ES-I3 (cell line): ENCODE measurements at regions not wholly inside any gene's neighbourhood (a gene's known extent, or its start where the extent isn't known, plus 50 kb on each side); places are given as distances from the start of the nearest gene placed in this dataset.
"Not testable (repeated sequence)": the region's sequence is repeated elsewhere in the genome, so short reads cannot be mapped to it uniquely, and the experiment has no call there.

ENCODE experiments used
- H3K36me3 ChIP-seq: 2 replicates; pipeline ENCODE4 v1.6.1; 2013; ENCODE audit warnings: mild to moderate bottlenecking, low read length, control low read depth, moderate library complexity; ENCODE audit not compliant: insufficient read depth
- H3K4me1 ChIP-seq: 2 replicates; pipeline ENCODE4 v1.6.1; 2013; ENCODE audit warnings: mild to moderate bottlenecking, control low read depth, low read length; ENCODE audit not compliant: insufficient read depth
- H3K9ac ChIP-seq: 2 replicates; pipeline ENCODE4 v1.6.1; 2013; ENCODE audit warnings: low read depth, mild to moderate bottlenecking, low read length, moderate library complexity
- H3K9me3 ChIP-seq: 2 replicates; pipeline ENCODE4 v1.6.1; 2013; ENCODE audit warnings: mild to moderate bottlenecking, low read length, moderate library complexity; ENCODE audit not compliant: control insufficient read depth, insufficient read depth

DNA sequence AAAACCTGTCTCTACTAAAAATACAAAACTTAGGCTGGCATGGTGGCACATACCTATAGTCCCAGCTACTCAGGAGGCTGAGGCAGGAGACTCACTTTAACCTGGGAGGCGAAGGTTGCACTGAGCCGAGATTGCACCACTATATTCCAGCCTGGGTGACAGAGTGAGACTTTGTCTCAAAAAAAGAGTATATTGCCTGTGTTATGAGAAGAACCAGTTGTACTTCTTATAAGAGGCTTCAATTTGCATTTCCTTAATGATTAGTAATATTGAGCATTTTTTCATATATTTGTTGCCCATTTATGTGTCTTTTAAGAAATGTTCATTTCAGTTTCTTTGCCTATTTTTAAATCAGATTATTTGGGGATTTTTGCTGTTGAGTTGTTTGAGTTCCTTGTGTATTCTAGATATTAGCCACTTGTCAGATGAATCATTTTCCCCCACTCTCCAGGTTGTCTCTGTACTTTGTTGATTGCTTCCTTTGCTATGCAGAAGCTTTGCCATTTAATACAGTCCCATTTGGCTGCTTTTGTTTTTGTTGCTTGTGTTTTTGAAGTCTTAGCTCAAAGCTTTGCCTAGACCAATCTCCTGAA is 75.8 kb upstream of the LRPPRC start:
- H3K36me3 ChIP-seq = no peaks in the 10 kb centered on the region
- H3K9ac ChIP-seq = no peak overlapping the region
- no peaks in the 10 kb centered on the region for H3K9me3 ChIP-seq
- H3K4me1 ChIP-seq = peaks cover 9% of the 10 kb centered on the region

DNA sequence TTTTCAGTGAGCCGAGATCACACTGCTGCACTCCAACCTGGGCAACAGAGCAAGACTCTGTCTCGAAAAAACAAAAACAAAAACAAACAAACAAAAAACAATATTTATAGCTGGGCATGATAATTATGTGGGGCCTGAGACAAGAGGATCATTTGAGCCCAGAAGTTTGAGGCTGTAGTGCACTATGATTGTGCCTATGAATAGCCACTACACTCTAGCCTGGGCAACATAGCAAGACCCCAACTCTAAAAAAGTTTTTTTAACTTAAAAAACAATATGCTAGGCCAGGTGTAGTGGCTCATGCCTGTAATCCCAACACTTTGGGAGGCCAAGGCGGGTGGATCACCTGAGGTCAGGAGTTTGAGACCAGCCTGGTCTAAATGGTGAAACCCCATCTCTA is 77.9 kb upstream of the LRPPRC start:
- H3K9ac ChIP-seq, H3K9me3 ChIP-seq, H3K4me1 ChIP-seq, H3K36me3 ChIP-seq: not testable (repeated sequence)

DNA sequence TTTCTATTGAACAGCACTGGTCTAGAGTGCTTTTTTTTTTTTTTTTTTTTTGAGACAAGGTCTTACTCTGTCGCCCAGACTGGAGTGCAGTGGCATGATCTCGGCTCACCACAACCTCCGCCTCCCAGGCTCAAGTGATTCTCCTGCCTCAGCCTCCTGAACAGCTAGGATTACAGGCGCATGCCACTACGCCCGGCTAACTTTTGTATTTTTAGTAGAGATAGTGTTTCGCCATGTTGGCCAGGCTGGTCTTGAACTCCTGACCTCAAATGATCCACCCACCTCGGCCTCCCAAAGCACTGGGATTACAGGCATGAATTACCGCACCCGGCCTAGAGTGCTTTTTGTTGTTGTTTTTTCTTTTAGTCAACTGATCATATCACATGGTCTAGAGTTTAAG is 79.0 kb upstream of the LRPPRC start:
- not testable (repeated sequence) for H3K36me3 ChIP-seq, H3K4me1 ChIP-seq, H3K9me3 ChIP-seq, H3K9ac ChIP-seq

DNA sequence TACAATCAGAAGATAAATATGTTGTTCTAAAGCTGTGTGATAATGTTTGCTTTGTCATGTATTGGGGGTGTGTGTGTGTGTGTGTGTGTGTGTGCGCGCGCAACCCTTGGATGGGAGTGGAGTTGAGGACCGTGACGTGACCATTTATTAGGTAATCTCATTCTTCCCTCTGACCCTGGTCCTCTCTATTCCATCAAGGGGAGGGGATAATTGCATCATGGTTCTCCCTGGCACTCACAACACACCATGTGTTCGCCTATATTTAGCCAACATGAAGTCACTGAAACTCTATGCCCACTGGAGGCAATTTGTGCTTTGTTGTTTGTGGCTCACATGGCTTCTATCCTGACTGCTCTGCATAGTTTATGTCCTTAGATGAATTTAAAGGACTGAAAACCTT is 79.8 kb upstream of the LRPPRC start:
- Histone ChIP-seq H3K36me3 (no peaks in the 10 kb centered on the region), H3K9me3 (no peaks in the 10 kb centered on the region), H3K9ac (no peak overlapping the region), H3K4me1 (peaks cover 9% of the 10 kb centered on the region)

DNA sequence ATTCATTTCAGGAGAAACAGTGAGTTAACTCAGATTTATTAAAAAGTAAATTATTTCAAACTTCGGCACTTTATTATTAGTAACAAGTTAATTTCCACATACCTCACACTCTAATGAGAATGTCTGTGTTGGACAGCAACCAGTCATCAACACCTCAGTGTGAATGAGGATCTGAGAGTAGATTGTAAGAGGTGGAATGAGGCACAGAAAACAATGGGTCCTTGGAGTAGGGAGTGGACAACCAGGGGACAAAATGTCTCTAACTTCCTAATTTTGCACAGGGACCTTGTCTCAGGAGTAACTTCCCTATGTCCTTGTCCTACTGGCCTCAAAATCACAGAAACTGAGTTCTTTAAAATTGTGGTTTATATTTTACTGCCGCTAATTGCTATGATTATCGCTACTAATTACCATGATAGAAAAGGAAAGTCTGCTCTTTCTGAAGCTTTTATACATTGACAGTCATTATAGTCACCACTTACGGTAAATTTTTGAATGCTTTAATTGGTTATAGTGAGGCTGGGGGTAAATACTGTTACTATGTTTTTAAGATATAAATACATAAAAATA is 82.2 kb upstream of the LRPPRC start:
- H3K9me3 ChIP-seq = no peaks in the 10 kb centered on the region
- H3K9ac ChIP-seq = no peak overlapping the region
- no peaks in the 10 kb centered on the region for H3K36me3 ChIP-seq
- H3K4me1 ChIP-seq = no peaks in the 10 kb centered on the region; the same call in 1 of the 2 replicates

DNA sequence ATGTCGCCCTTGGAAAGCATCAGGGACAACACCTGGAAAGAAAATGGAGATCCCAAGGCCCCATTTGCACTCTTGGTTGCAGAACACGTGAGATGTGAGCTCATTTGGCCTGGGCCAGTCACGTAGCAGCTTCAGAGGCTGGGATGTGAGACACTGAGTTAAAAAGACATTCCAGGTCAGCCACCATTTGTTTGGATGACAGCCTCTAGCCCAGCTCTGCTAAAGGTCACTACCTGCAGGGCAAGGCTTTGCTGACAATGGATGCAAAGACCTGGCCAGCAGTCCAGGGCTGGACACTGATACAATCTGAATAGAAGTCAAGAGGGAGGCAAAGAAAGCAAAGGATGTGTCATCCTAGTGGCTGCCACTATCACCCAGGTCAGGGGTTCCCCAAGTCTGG is 83.9 kb upstream of the LRPPRC start:
- Histone ChIP-seq H3K36me3 (no peaks in the 10 kb centered on the region), H3K9me3 (no peaks in the 10 kb centered on the region), H3K4me1 (no peaks in the 10 kb centered on the region; the same call in 1 of the 2 replicates), H3K9ac (no peak overlapping the region)

DNA sequence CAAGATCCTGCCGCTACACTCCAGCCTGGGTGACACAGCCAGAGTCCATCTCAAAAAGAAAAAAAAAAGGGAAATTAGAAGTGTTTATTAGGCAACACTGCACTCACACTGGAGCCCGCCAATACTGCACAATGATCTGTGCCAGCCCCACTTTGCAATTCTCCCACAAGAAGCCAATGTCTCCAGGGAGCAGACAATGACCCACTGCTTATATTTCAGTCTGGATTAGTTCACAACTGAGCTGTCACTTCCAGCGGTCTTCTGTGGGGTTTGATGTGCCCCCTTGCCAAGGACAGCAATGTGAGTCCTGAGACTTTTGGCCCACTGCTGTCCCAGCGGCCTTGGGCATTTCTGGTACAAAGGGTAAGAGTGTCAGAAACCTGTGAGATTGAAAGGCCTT is 85.6 kb upstream of the PPM1B start:
- H3K4me1 ChIP-seq = peaks cover 11% of the 10 kb centered on the region
- no peaks in the 10 kb centered on the region for H3K36me3 ChIP-seq
- no peaks in the 10 kb centered on the region for H3K9me3 ChIP-seq
- no peak overlapping the region for H3K9ac ChIP-seq

DNA sequence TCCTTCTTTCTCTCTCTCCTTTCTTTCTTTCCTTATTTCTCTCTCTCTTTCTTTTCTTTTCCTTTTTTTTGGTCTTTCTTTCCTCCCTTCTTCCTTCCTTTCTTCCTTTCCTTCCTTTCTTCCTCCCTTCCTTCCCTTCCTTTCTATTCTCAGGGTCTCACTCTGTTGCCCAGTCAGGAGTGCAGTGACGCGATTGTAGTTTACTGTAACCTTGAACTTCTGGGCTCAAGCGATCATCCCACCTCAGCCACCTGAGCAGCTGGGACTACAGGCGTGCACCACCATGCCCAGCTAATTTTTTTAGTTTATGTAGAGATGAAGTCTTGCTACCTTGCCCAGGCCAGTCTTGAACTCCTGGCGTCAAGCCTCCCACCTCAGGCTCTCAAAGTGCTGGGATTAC is 83.8 kb upstream of the PPM1B start:
- Histone ChIP-seq H3K9ac (no peak overlapping the region), H3K4me1 (peaks cover 22% of the 10 kb centered on the region), H3K36me3 (no peaks in the 10 kb centered on the region), H3K9me3 (no peaks in the 10 kb centered on the region)

DNA sequence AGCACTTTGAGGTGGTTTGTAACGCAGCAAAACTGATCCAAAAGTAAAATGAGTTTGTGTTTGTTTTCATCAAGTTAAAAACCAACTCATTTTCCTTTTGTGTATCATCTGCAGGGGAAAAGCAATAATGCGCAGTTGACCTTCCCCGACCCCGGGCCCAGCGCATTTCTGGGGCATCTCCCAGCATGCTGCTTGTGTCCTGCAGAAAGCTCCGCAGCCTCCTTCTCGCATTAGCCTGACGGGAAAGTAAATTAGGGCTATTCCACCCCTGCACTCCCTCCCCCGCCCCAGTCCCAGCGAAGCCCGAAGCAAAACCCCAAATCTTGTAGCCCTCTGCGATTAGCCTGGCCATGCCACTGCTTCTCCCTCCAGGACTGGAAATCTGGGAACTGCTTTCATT is 82.0 kb upstream of the PPM1B start:
- Histone ChIP-seq H3K9ac (peak overlapping the region; percentile 51), H3K9me3 (no peaks in the 10 kb centered on the region), H3K36me3 (no peaks in the 10 kb centered on the region), H3K4me1 (peaks cover 26% of the 10 kb centered on the region)

DNA sequence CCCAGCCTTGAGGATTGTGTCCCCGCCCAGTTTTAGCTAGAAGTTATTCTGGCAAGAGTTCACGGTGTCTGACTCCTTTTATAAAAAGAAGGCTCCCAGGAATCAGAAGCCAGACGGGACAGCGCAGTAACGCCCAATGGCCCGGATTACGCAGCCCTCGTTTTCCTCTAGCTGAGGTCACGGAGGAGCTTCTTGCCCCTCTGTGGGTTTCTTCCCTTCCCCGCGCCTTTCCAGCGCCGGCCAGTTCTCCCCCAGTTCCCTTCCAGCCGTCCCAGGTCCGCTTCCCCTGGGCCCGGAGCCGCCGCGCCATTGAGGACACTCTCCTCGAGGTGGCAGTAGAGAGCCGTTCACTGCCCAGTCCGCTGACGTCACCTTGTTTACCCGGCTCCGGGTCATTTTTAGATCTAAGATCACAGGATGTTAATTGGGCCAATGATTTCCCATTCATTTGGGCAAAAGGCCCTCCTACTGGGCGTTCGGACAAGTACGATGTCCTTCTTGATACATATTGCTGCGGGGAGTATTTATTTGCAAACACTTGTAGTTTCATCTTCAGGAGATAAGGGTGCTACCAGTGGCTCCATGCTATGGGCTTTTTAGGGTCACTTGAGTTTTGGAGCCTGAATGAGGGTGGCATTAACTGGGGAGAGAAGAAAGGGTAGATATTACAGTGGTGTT is 81.5 kb upstream of the PPM1B start:
- peaks cover 26% of the 10 kb centered on the region for H3K4me1 ChIP-seq
- no peaks in the 10 kb centered on the region for H3K9me3 ChIP-seq
- no peaks in the 10 kb centered on the region for H3K36me3 ChIP-seq
- peak overlapping the region; percentile 51 for H3K9ac ChIP-seq

DNA sequence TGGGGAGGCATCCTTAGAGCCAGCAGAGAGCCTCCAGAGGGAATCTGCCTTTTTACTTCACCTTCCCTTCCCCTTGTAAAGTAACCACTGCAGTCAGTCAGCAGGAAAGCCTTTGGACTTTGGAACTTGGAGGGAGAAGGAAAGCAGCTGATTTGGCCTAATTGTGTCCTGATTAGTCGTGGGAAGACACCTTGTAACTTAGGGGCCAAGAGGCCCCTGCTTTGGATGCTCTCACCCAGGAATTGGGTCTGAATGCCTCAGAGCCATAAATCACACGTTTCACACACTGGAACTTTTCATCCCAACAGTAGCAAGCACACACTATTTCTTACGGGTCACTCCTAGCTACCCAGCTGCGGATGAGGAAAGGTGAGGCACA is 81.0 kb upstream of the PPM1B start:
- Histone ChIP-seq H3K9ac (peak overlapping the region; percentile 51), H3K36me3 (no peaks in the 10 kb centered on the region), H3K9me3 (no peaks in the 10 kb centered on the region), H3K4me1 (peaks cover 26% of the 10 kb centered on the region)

DNA sequence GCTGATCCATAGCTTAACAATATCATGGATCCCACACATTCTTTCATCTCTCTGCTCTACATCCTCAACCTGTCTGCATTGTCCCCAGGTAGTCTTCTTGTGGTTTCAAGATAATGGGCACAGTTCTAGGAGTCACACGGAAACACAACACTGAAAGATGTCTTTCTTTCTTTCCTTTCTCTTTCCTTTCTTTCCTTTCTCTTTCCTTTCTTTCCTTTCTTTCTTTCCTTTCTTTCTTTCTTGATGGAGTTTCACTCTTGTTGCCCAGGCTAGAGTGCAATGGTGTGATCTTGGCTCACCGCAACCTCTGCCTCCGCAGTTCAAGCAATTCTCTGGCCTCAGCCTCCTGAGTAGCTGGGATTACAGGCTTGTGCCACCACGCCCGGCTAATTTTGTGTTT is 76.2 kb upstream of the PPM1B start:
- not testable (repeated sequence) for H3K9ac ChIP-seq, H3K9me3 ChIP-seq, H3K36me3 ChIP-seq
- peaks cover 21% of the 10 kb centered on the region for H3K4me1 ChIP-seq

DNA sequence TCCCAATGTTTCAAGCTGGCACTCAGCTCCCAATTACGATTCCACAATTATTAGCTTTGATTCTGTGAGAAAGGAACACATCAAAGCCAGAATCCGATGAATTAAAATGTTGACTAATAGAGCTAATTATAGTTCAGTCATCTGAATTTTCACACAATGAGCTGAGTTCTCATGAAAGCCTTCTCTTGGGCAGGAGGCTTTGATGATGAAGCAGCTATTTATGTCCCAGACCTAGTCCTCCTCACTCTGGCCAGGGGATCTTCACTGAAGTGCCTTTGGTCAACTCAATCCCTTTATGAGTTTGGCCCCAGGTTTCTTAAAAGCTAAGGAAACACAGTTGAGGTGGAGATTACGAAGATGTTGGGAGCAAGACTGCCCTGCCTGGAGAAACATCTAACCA is 74.7 kb upstream of the PPM1B start:
- Histone ChIP-seq H3K9ac (no peak overlapping the region), H3K9me3 (peaks cover 6% of the 10 kb centered on the region; the same call in 1 of the 2 replicates), H3K36me3 (no peaks in the 10 kb centered on the region), H3K4me1 (peaks cover 7% of the 10 kb centered on the region; the same call in 1 of the 2 replicates)

DNA sequence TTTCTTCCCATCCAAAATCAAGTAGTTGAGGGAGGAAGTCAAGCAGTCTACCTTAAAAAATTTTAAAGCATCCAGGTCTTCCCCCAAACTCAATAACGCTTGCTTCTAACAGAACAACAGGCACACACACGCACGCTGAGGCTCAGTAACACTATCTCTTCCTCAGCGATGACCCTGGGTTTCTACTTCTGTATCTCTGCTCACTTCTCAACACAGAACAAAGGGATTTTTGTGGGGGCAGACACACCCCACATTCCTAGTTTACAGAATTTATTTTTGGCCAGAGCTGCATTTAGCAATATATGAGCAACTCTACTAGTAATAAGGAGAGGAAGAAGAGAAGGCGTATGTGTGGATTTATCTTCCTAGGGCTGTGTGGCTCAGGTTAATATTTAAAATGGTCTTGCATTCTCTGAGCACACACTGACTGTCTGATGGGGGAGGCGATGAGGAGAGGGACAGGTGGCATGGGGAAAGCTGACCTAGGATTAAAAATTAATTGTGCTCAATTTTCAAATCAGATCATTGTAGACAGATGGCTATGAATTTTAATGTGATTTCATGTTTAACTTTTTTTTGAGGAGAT is 71.3 kb upstream of the PPM1B start:
- Histone ChIP-seq H3K9me3 (peaks cover 6% of the 10 kb centered on the region; the same call in 1 of the 2 replicates), H3K36me3 (no peaks in the 10 kb centered on the region), H3K4me1 (no peaks in the 10 kb centered on the region; the same call in 1 of the 2 replicates), H3K9ac (no peak overlapping the region)

DNA sequence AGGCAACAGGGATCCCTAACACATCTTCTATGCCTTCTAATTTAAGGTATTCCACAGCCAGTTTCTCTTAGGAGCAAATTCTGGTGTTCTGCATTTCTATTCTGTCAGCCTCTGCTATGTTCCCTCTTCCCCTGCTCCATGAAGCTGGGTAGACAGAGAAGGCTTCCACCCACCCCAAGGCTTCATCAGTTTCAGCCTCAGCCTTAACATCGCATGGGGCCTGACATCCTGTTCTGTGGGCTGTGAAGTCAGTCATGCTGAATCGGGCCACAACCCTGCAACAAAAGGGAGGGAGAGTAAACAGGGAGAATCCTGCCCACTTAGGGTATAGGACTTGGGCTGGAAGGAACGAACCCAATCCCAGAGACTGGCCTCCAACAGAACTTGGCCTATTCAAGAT is 70.6 kb upstream of the PPM1B start:
- Histone ChIP-seq H3K4me1 (peaks cover 5% of the 10 kb centered on the region), H3K36me3 (no peaks in the 10 kb centered on the region), H3K9me3 (peaks cover 4% of the 10 kb centered on the region; the same call in 1 of the 2 replicates), H3K9ac (no peak overlapping the region)
